ENCODE measurements at regions not wholly inside any gene's neighbourhood (a gene's known extent, or its start where the extent isn't known, plus 50 kb on each side); places are given as distances from the start of the nearest gene placed in this dataset.
A peak's percentile ranks its signal among the peaks of the same experiment; 100 is the strongest.
"Not testable (repeated sequence)": the region's sequence is repeated elsewhere in the genome, so short reads cannot be mapped to it uniquely, and the experiment has no call there.

GRCh38 chr4:158966091-158966490 is 136.8 kb upstream of the RAPGEF2 start:
- DNase-seq (ENCODE audit: low spot score), result no peak
- no peaks in the 10 kb centered on the region for H3K36me3 Mint-ChIP-seq (ENCODE audit: low read depth)
- no peaks in the 10 kb centered on the region for H3K9me3 Mint-ChIP-seq (ENCODE audit: low read depth)
- peaks cover 16% of the 10 kb centered on the region for H3K4me1 Mint-ChIP-seq (ENCODE audit: low read depth)
- peak overlapping the region; percentile 51 for H3K27ac Mint-ChIP-seq (ENCODE audit: unreplicated experiment)
- no peak for TF ChIP-seq CTCF (IDR thresholded peaks at IDR 0.05)
- no peaks in the 10 kb centered on the region for H3K27me3 Mint-ChIP-seq (ENCODE audit: low read depth)
- H3K4me3 Mint-ChIP-seq (ENCODE audit: unreplicated experiment), result no peak overlapping the region

GRCh38 chr4:158968961-158969360 is 133.9 kb upstream of the RAPGEF2 start:
- Mint-ChIP-seq H3K27ac (ENCODE audit: unreplicated experiment) (no peak overlapping the region), H3K9me3 (ENCODE audit: low read depth) (no peaks in the 10 kb centered on the region), H3K36me3 (ENCODE audit: low read depth) (no peaks in the 10 kb centered on the region), H3K27me3 (ENCODE audit: low read depth) (no peaks in the 10 kb centered on the region), H3K4me1 (ENCODE audit: low read depth) (peaks cover 16% of the 10 kb centered on the region), H3K4me3 (ENCODE audit: unreplicated experiment) (no peak overlapping the region)
- TF ChIP-seq CTCF (IDR thresholded peaks at IDR 0.05), result no peak
- DNase-seq (ENCODE audit: low spot score), result no peak

- Mint-ChIP-seq H3K9me3 (ENCODE audit: low read depth) (no peaks in the 10 kb centered on the region), H3K4me3 (ENCODE audit: unreplicated experiment) (no peak overlapping the region), H3K4me1 (ENCODE audit: low read depth) (peaks cover 9% of the 10 kb centered on the region), H3K36me3 (ENCODE audit: low read depth) (no peaks in the 10 kb centered on the region), H3K27me3 (ENCODE audit: low read depth) (no peaks in the 10 kb centered on the region), H3K27ac (ENCODE audit: unreplicated experiment) (no peak overlapping the region)
- no peak for DNase-seq (ENCODE audit: low spot score)
- no peak for TF ChIP-seq CTCF (IDR thresholded peaks at IDR 0.05)
These were observed 132.1 kb upstream of the RAPGEF2 start for GRCh38 chr4:158970812-158971211.

- not testable (repeated sequence) for H3K27me3 Mint-ChIP-seq (ENCODE audit: low read depth); H3K4me3 Mint-ChIP-seq (ENCODE audit: unreplicated experiment); H3K9me3 Mint-ChIP-seq (ENCODE audit: low read depth); H3K4me1 Mint-ChIP-seq (ENCODE audit: low read depth); H3K27ac Mint-ChIP-seq (ENCODE audit: unreplicated experiment); DNase-seq (ENCODE audit: low spot score); H3K36me3 Mint-ChIP-seq (ENCODE audit: low read depth)
These were observed 128.4 kb upstream of the RAPGEF2 start for GRCh38 chr4:158974438-158974837.

GRCh38 chr4:158980711-158981110 is 122.2 kb upstream of the RAPGEF2 start:
- H3K4me1 Mint-ChIP-seq (ENCODE audit: low read depth); H3K27me3 Mint-ChIP-seq (ENCODE audit: low read depth); H3K4me3 Mint-ChIP-seq (ENCODE audit: unreplicated experiment); H3K27ac Mint-ChIP-seq (ENCODE audit: unreplicated experiment); DNase-seq (ENCODE audit: low spot score): not testable (repeated sequence)
- H3K9me3 Mint-ChIP-seq (ENCODE audit: low read depth), result peaks cover 24% of the 10 kb centered on the region
- H3K36me3 Mint-ChIP-seq (ENCODE audit: low read depth), result peaks cover 16% of the 10 kb centered on the region

- H3K27ac Mint-ChIP-seq (ENCODE audit: unreplicated experiment), result no peak overlapping the region
- peaks cover 7% of the 10 kb centered on the region for H3K36me3 Mint-ChIP-seq (ENCODE audit: low read depth)
- H3K27me3 Mint-ChIP-seq (ENCODE audit: low read depth), result peaks cover 3% of the 10 kb centered on the region
- peaks cover 17% of the 10 kb centered on the region for H3K9me3 Mint-ChIP-seq (ENCODE audit: low read depth)
- peaks cover 4% of the 10 kb centered on the region for H3K4me1 Mint-ChIP-seq (ENCODE audit: low read depth)
- DNase-seq (ENCODE audit: low spot score), result no peak
- TF ChIP-seq CTCF (IDR thresholded peaks at IDR 0.05), result no peak
- no peak overlapping the region for H3K4me3 Mint-ChIP-seq (ENCODE audit: unreplicated experiment)
These were observed 111.2 kb upstream of the RAPGEF2 start for GRCh38 chr4:158991534-158992155.

All from chondrocyte (in vitro differentiated cells).